C4-2B (cell line): ENCODE measurements at regions not wholly inside any gene's neighbourhood (a gene's known extent, or its start where the extent isn't known, plus 50 kb on each side); places are given as distances from the start of the nearest gene placed in this dataset.

Source experiments
- ZFX ChIP-seq: fragments of 450-650 bp; IDR thresholded peaks from 2 replicates; pipeline ENCODE4 v1.6.1; 2017
- TF ChIP-seq, protein P1 (sequence below): fragments of 450-650 bp; conservative IDR thresholded peaks from 2 replicates; pipeline ENCODE4 v1.5.1; 2017; ENCODE audit warnings: mild to moderate bottlenecking

GRCh38 chr20:36091561-36092397 is 62.8 kb upstream of the EPB41L1 start:
- TF ChIP-seq, protein P1, sequence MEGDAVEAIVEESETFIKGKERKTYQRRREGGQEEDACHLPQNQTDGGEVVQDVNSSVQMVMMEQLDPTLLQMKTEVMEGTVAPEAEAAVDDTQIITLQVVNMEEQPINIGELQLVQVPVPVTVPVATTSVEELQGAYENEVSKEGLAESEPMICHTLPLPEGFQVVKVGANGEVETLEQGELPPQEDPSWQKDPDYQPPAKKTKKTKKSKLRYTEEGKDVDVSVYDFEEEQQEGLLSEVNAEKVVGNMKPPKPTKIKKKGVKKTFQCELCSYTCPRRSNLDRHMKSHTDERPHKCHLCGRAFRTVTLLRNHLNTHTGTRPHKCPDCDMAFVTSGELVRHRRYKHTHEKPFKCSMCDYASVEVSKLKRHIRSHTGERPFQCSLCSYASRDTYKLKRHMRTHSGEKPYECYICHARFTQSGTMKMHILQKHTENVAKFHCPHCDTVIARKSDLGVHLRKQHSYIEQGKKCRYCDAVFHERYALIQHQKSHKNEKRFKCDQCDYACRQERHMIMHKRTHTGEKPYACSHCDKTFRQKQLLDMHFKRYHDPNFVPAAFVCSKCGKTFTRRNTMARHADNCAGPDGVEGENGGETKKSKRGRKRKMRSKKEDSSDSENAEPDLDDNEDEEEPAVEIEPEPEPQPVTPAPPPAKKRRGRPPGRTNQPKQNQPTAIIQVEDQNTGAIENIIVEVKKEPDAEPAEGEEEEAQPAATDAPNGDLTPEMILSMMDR = no peak
- no peak for TF ChIP-seq ZFX
